Common myeloid progenitor, CD34-positive (primary cell): ENCODE measurements at regions not wholly inside any gene's neighbourhood (a gene's known extent, or its start where the extent isn't known, plus 50 kb on each side); places are given as distances from the start of the nearest gene placed in this dataset.

ENCODE experiments used
- CTCF ChIA-PET: fragments of 350-600 bp; sonication (Branson Sonifier 250); formaldehyde crosslinking; loops from one replicate; lab custom pipeline; 2021; ENCODE audit warnings: antibody characterized with exemption; lab: Charles Lee
- POLR2A ChIA-PET: fragments of 350-600 bp; sonication (Branson Sonifier 250); formaldehyde crosslinking; loops from one replicate; lab custom pipeline; 2021; ENCODE audit warnings: antibody characterized with exemption; lab: Charles Lee
- DNase-seq, 3 donors: peaks; one replicate each; pipeline versions ENCODE4 v3.0.0 to v3.0.0-alpha.2; 2013
- H3K27ac ChIP-seq, 2 experiments: 1 replicate in 1 of 2; 2 replicates in 1 of 2; pipeline ENCODE4 v1.7.0; 2013; ENCODE audit warnings: inconsistent platforms in 2 of 2, low read length in 2 of 2, mild to moderate bottlenecking in 2 of 2, low read depth in 1 of 2, moderate library complexity in 1 of 2; ENCODE audit not compliant: severe bottlenecking in 2 of 2, insufficient read depth in 1 of 2, poor library complexity in 1 of 2
- H3K27me3 ChIP-seq, 5 experiments: replicated peaks in 2 of 5; 1 replicate in 3 of 5; 2 replicates in 2 of 5; pipeline versions ENCODE4 v1.6.1 to v1.7.0; 2013; ENCODE audit warnings: low read length in 4 of 5, mild to moderate bottlenecking in 2 of 5, moderate library complexity in 2 of 5, inconsistent platforms in 1 of 5; ENCODE audit not compliant: insufficient read depth in 5 of 5, control insufficient read depth in 4 of 5
- H3K36me3 ChIP-seq, 4 experiments: 1 replicate in 2 of 4; 2 replicates in 2 of 4; pipeline versions ENCODE4 v1.6.1 to v1.7.0; 2013; ENCODE audit warnings: low read length in 3 of 4, control low read depth in 1 of 4, mild to moderate bottlenecking in 1 of 4; ENCODE audit not compliant: control insufficient read depth in 4 of 4, insufficient read depth in 4 of 4
- H3K4me1 ChIP-seq, 4 experiments: 1 replicate in 3 of 4; 2 replicates in 1 of 4; pipeline versions ENCODE4 v1.6.1 to v1.7.1; 2013; ENCODE audit warnings: low read length in 3 of 4, mild to moderate bottlenecking in 3 of 4, control low read depth in 1 of 4, inconsistent platforms in 1 of 4, moderate library complexity in 1 of 4; ENCODE audit not compliant: control insufficient read depth in 4 of 4, insufficient read depth in 4 of 4; ENCODE audit errors: control extremely low read depth in 1 of 4
- H3K4me3 ChIP-seq, 7 experiments: 1 replicate in 4 of 7; 2 replicates in 3 of 7; pipeline versions ENCODE4 v1.5.1 to v1.7.0; 2013; ENCODE audit warnings: mild to moderate bottlenecking in 7 of 7, low read length in 6 of 7, moderate library complexity in 6 of 7, inconsistent platforms in 2 of 7, low read depth in 2 of 7, control low read depth in 1 of 7; ENCODE audit not compliant: insufficient read depth in 4 of 7, control insufficient read depth in 1 of 7; ENCODE audit errors: extremely low read depth in 1 of 7
- H3K9me3 ChIP-seq, 5 experiments: 1 replicate in 4 of 5; 2 replicates in 1 of 5; pipeline versions ENCODE4 v1.6.1 to v1.7.1; 2013; ENCODE audit warnings: low read length in 4 of 5, mild to moderate bottlenecking in 2 of 5, inconsistent platforms in 1 of 5, low read depth in 1 of 5, moderate library complexity in 1 of 5; ENCODE audit not compliant: control insufficient read depth in 4 of 5, insufficient read depth in 2 of 5; ENCODE audit errors: control extremely low read depth in 1 of 5
- WGBS: methylation state at CpG from one replicate; pipeline ENCODE4 v1.1.5; 2013; ENCODE audit not compliant: insufficient coverage; 5-methylcytosine and 5-hydroxymethylcytosine counted together

DNA sequence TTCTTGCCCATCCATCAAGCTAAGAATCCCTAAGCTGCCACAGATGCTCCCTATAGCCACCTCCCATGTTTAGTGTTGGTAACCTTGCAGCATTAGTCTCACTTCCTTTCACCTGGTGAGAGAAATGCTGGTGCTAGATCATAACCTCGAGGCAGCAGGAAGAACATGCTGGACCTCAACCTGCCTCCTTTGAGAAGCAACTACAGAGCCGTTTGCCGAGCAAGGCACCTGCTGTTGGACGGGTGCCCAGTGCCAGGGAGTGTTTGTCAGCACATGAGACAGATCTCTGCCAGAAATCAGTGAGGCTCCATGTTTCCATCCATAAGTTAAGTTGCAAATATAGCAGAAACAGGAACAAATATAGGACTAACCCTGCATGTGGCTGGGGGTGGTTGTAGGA, 955.7 kb downstream of the TUSC7 start:
- no peak for DNase-seq
- 87% methylated on average over 4 of the region's 4 CpGs for WGBS
- CTCF ChIA-PET = no interaction called here
- Histone ChIP-seq H3K27me3 (peaks cover 0 to 3% (median 0%) of the 10 kb centered on the region in 5 experiments), H3K27ac (no peak overlapping the region), H3K4me1 (no peaks in the 10 kb centered on the region), H3K36me3 (no peaks in the 10 kb centered on the region), H3K9me3 (no peaks in the 10 kb centered on the region), H3K4me3 (no peak overlapping the region)
- POLR2A ChIA-PET = no interaction called here

DNA sequence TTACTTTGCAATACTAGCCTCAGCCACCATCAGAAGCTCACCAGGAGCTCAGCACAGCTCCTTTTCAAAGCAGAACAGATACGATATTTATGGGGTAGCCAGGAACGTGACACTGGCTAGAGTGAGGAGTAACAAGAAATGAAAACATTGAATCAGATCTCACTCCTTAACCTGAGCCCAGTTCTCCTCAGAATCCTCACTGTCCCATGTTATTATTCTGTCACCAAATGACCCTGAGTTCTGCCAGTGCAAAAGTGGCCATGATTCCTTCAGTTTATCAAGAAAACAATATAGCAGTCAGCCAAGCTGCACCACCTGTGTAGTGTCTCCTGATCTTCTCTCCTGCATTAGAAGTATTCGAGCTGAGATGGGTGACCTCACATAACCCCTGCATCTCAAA, 956.7 kb downstream of the TUSC7 start:
- Histone ChIP-seq H3K9me3 (no peaks in the 10 kb centered on the region), H3K27me3 (peaks cover 0 to 3% (median 0%) of the 10 kb centered on the region in 5 experiments), H3K4me3 (no peak overlapping the region), H3K36me3 (no peaks in the 10 kb centered on the region), H3K27ac (no peak overlapping the region), H3K4me1 (no peaks in the 10 kb centered on the region)
- DNase-seq = no peak
- ChIA-PET CTCF (no interaction called here), POLR2A (no interaction called here)
- 46% methylated on average over 3 of the region's 3 CpGs for WGBS

DNA sequence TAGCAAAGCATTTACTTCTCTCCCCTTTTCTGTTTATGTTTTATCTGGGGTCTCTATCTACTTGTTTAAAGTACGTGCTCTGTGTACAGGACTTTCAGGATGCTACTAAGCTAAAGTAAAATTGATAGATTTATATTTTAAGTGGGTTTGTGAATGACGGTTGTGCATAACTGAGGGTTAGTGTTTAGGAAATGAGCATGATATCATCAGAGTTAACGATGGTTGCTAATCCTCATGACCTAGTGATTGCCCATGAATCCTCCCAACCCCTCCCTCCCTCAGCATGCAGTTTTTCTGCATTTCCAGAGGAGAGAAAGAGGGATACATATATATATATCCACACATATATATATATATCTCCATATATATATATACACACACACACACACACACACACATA, 957.2 kb downstream of the TUSC7 start:
- H3K4me3 ChIP-seq = no peak overlapping the region
- no peak for DNase-seq
- H3K27ac ChIP-seq = no peak overlapping the region
- H3K4me1 ChIP-seq = no peaks in the 10 kb centered on the region
- H3K27me3 ChIP-seq = peaks cover 0 to 3% (median 0%) of the 10 kb centered on the region in 5 experiments
- ChIA-PET POLR2A (no interaction called here), CTCF (no interaction called here)
- H3K9me3 ChIP-seq = no peaks in the 10 kb centered on the region
- H3K36me3 ChIP-seq = no peaks in the 10 kb centered on the region
- WGBS = 83% methylated on average over 1 of the region's 3 CpGs

- Histone ChIP-seq H3K4me3 (no peak overlapping the region), H3K9me3 (no peaks in the 10 kb centered on the region), H3K36me3 (no peaks in the 10 kb centered on the region), H3K27me3 (peaks cover 0 to 3% (median 0%) of the 10 kb centered on the region in 5 experiments), H3K4me1 (no peaks in the 10 kb centered on the region), H3K27ac (no peak overlapping the region)
- CTCF ChIA-PET = no interaction called here
- DNase-seq = no peak
- POLR2A ChIA-PET = no interaction called here
- 94% methylated on average over 4 of the region's 4 CpGs for WGBS
These were observed 960.2 kb downstream of the TUSC7 start for GRCh38 chr3:117669774-117670173.

- H3K27me3 ChIP-seq = peaks cover 0 to 2% (median 0%) of the 10 kb centered on the region in 5 experiments
- H3K27ac ChIP-seq = no peak overlapping the region
- no peaks in the 10 kb centered on the region for H3K9me3 ChIP-seq
- ChIA-PET CTCF (no interaction called here), POLR2A (interaction anchor here (0.6 kb wide), 1 partner anchor 1268 kb away, joined by 3 read pairs; no protein-coding TSS in a partner anchor)
- no peaks in the 10 kb centered on the region for H3K4me1 ChIP-seq
- no peak for DNase-seq
- no peak overlapping the region for H3K4me3 ChIP-seq
- H3K36me3 ChIP-seq = no peaks in the 10 kb centered on the region
- WGBS = 100% methylated on average over 2 of the region's 4 CpGs
These were observed 962.2 kb downstream of the TUSC7 start for GRCh38 chr3:117671722-117672318.

DNA sequence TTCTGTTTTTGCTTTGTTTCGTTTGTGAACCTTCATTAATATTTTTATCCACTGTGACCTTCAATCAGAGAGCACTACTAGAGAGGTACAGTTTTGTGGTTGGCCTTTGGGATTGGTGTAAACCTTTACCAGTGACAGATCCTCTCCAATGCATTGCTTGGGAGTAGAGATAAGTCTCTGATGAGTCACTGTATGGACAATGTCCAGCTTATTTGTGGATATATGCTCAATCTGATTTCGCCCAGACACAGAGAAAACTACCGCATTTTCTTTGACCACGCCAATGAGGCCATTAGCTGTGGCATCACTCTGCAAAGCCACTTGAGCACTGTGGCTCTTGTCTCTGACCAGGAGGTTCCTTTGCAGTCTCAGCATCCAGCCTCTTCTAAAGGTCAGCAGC, 964.7 kb downstream of the TUSC7 start:
- ChIA-PET POLR2A (no interaction called here), CTCF (no interaction called here)
- H3K4me3 ChIP-seq = no peak overlapping the region
- WGBS = 100% methylated on average over 3 of the region's 4 CpGs
- peaks cover 0 to 2% (median 0%) of the 10 kb centered on the region in 5 experiments for H3K27me3 ChIP-seq
- no peak overlapping the region for H3K27ac ChIP-seq
- H3K9me3 ChIP-seq = no peaks in the 10 kb centered on the region
- H3K36me3 ChIP-seq = no peaks in the 10 kb centered on the region
- no peaks in the 10 kb centered on the region for H3K4me1 ChIP-seq
- no peak for DNase-seq

- no peaks in the 10 kb centered on the region for H3K9me3 ChIP-seq
- no peak for DNase-seq
- H3K27me3 ChIP-seq = no peaks in the 10 kb centered on the region
- no peak overlapping the region for H3K27ac ChIP-seq
- CTCF ChIA-PET = no interaction called here
- H3K36me3 ChIP-seq = no peaks in the 10 kb centered on the region
- H3K4me1 ChIP-seq = no peaks in the 10 kb centered on the region
- 100% methylated on average over 1 of the region's 2 CpGs for WGBS
- no peak overlapping the region for H3K4me3 ChIP-seq
- POLR2A ChIA-PET = no interaction called here
These were observed 972.0 kb downstream of the TUSC7 start for GRCh38 chr3:117681619-117682018.
